GM18858 (cell line): ENCODE measurements at regions not wholly inside any gene's neighbourhood (a gene's known extent, or its start where the extent isn't known, plus 50 kb on each side); places are given as distances from the start of the nearest gene placed in this dataset.
"Not testable (repeated sequence)": the region's sequence is repeated elsewhere in the genome, so short reads cannot be mapped to it uniquely, and the experiment has no call there.

Experiments
- ATAC-seq: cut with Tn5 transposase; IDR thresholded peaks from one replicate; pipeline ENCODE4 v1.9.1; 2021; ENCODE audit not compliant: unreplicated experiment

GRCh38 chr3:106337116-106337515 is 468.3 kb upstream of the CBLB start:
- ATAC-seq = no peak

- no peak for ATAC-seq
Observed at GRCh38 chr3:106338582-106339214, 469.9 kb upstream of the CBLB start.

DNA sequence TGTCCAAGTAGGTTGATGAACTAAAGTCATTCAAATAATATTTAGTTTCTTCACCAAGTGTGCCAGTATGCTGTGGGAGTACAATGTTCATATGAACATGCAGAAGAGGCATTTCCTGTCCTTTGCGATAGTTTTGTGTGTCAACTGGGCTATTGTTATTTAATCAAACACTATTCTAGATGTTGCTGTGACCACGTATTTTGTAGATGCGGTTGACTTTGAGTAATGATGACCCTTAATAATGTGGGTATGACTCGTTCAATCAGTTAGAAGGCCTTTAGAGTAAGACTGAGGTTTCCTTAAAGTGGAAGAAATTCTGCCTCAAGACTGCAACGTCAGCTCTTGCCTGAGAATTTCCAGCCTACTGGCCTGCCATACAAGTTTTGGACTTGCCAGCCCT is 470.7 kb upstream of the CBLB start:
- ATAC-seq = no peak

- ATAC-seq = no peak
Observed at GRCh38 chr3:106341087-106341486, 472.3 kb upstream of the CBLB start.

DNA sequence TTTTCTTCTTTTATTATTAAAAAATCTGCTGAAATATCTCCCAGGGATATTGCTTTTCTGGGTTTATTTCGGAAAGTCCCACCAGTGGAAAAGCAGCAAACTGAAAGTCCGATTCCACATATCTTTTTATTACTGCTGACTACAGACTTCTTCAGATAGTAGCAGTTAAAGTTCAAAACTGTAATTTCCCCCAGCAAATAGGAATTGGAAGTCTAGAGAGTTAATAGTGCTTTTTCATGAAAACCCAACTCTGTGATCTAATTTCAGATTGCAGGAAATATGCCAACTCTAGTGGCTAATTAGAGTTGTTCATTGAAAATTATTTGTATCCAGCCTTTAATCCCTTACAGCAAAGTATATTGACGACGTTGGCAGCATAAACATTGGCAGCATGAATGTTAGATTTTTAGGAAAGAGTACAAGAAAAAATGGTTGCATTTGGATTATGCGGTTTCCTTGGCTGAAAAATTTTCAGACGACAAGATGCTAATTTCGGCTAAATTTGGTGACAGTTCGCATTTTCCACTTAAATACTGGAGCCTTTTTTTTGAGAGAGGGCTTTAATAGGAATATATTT is 472.9 kb upstream of the CBLB start:
- ATAC-seq = no peak

DNA sequence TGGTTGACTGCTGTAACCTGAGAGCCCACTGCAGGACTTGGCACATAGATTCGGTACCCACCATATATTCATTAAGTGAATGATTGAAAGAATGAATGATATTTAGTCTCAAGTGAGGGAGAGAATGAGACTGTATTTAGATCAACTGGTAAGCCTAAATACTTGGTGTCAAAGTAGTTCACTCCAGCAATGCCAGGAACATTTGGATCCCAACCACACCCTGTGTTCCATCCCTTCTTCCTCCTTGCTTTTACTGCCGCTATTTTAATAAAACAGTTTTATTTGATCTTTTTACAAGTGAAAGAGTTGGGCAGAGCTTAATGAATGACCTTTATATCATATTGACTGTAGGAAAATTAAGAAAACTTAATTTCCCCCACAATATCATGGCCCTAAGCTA is 473.6 kb upstream of the CBLB start:
- no peak for ATAC-seq

DNA sequence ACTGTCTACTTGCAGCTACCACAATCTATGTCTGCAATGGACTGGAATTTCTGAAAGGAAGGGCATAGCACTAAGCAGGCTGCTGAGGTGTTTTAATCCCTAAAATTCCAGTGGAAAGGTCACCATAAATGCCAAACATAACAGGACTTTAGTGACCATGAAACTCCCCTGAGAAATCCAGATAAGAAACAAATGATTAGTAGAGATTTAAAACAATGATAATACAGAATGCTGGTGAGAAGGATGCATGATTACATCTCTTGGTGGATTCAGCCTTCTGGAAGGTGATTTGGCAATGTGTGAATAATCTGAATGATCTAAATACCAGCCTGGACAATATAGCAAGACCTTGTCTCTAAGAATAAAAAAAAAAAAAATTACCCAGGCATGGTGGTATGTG is 475.0 kb upstream of the CBLB start:
- ATAC-seq = no peak

DNA sequence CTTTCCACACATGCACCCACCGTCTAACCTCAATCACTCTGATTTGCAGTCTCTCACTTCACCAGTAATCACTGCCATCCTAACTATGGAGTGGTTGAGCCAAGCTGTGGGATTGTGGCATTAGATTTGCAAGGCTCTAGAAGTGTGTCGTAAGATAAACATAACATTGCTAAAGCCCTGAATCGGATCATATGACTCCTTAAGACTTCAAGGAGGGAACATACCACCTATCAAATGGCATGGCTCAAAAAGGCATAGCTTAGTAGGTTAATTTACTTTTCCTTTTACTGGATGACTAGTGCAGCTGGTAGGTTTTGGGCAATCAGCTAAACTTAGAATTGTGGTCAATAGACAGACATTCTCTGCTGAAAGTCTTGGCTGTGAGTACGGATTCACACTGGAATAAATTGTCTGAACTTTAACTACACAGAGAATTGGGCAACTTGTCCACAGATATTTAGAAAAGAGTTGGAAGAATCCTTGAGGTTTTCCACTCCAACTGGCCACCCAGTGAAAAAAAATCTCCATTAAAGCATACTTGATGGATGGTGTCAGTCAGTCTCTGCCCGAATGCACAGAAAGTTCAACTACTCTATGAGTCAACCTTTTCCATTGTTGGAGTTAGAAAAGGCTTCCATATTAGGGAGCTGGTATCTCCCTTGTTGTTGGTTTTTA is 476.7 kb upstream of the CBLB start:
- ATAC-seq = no peak

DNA sequence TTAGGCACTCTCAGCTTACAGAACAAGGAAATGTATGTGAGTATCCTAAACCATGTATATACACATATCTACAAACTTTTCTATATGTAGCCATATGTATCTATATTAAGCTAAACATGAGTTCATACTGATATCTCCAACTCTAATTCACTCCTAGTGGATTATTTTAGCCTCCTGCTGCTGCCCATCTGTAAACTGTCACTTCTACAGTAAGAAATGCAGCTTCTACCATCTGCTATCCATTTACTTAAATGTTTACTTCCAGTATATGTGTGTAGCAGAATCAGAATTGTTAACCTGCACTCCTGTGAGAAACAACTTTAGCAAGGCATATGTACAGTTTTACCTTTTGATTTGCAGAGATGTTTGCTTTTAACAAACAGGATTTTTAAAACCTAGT is 478.5 kb upstream of the CBLB start:
- ATAC-seq = no peak

DNA sequence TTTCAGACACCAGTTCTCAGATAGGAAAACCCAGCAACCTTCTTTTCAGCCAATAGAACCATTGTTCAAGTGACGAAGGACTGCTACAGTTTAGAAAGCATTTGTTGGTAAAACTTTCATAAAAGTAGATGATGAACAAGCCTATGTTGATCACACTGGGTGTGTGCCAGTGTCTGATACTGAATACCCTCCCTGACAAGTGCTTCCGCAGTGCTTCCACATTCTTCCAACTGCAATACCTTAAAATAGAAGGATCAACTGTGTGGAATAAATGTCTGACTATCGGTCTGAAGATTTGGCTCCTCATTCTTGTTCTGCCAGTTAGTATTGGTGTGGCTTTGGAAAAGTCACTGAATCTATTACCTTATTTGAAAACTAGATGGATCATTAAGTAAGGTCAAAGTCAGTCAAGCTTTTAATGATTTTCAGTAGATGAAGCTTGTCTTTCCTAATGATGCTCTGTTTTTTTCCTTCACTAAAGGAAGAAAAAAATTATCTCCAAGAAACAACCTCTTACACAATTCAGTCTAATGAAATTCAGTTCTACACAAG is 479.4 kb upstream of the CBLB start:
- ATAC-seq = no peak

DNA sequence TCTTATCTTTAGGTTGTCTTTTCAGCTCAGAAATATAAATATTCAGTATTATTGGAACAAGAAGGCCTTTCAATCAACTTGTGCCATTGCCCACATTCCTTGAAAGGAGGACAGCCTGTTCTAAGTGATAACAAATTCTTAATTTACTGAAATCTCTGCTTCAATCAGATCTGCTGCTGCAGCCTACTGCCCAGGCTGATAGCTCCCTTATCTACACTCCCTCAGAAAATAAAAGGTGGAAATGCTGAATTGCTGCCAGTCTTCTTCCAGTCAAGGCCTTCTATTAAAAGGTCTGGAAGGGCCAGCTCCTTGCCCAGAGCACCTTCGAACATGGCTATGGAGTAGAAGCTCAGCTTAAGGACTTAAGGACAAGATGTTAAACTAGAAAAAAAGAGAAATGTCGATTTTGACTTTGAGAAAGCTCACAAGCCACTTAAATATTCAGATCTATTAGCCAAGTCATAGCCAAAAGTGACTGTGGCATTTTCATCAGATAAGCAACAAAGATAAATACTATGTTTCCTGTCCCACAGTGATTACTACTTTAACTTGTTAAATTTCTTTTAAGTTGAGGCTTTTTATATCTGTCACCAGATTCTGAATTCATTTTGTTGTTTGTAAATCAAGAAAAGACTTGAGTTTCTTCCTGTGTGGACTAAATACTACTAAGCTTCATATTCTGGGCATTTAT is 480.5 kb upstream of the CBLB start:
- ATAC-seq = no peak

DNA sequence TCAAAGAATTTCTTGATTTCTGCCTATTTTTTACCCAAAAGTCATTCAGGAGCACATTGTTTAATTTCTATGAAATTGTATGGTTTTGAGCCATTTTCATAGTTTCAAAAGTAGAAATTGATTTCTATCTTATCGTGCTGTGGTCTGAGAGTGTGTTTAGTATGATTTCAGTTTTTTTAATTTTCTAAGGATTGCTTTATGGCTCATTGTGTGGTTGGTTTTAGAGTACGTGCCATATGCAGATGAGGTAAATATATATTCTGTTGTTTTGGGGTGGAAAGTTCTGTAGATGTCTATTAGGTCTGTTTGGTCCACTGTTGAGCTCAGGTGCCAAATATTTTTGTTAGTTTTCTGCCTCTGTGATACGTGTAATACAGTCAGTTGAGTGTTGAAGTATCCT is 487.1 kb upstream of the CBLB start:
- no peak for ATAC-seq

- ATAC-seq = no peak
Observed at GRCh38 chr3:106359692-106360091, 490.9 kb upstream of the CBLB start.

GRCh38 chr3:106360901-106361300 is 492.1 kb upstream of the CBLB start:
- not testable (repeated sequence) for ATAC-seq

DNA sequence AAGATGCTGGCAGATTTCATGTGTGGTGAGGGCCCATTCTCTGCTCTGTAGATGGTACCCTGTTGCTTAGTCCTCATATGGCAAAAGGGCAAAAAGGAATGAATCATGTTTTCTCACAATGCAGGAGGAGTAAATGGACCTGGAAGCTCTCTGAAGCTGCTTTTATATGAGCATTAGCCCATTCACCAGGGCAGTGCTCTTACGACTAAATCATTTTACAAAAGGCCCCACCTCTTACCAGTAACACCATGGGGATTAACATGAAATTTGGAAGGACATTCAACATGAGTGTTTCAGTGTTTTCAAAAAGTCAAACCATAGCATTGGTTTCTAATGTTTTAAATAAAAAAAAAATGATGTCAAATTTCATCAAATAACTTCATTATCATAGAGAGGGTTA is 495.7 kb upstream of the CBLB start:
- ATAC-seq = no peak

DNA sequence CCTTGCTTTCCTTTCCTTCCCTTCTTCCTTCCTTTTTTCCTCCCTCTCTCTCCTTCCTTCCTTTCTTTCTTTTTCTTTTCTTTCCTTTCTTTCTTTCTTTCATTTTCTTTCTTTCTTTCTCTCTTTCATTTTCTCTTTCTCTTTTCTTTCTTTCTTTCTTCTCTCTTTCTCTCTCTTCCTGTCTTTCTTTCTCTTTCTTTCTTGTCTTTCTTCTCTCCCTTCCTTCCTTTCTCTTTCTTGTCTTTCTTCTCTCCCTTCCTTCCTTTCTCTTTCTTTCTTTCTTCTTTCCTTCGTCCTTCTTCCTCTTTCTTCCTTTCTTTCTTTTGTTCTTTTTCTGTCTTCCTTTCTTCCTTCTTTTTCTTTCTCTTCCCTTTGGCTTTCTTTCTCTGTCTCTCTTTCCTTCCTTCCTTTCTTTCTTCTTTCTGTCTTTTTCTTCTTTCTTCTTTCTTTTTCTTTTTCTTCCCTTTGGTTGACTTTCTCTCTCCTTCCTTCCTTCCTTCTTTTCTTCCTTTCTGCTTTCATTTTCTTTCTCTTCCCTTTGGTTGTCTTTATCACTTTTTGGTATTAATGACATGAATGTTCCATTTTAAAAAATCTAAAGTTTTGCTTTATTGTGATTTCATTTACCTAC is 496.4 kb upstream of the CBLB start:
- no peak for ATAC-seq

GRCh38 chr3:106366352-106366751 is 497.5 kb upstream of the CBLB start:
- ATAC-seq = no peak

GRCh38 chr3:106367496-106367895 is 498.7 kb upstream of the CBLB start:
- ATAC-seq = no peak

DNA sequence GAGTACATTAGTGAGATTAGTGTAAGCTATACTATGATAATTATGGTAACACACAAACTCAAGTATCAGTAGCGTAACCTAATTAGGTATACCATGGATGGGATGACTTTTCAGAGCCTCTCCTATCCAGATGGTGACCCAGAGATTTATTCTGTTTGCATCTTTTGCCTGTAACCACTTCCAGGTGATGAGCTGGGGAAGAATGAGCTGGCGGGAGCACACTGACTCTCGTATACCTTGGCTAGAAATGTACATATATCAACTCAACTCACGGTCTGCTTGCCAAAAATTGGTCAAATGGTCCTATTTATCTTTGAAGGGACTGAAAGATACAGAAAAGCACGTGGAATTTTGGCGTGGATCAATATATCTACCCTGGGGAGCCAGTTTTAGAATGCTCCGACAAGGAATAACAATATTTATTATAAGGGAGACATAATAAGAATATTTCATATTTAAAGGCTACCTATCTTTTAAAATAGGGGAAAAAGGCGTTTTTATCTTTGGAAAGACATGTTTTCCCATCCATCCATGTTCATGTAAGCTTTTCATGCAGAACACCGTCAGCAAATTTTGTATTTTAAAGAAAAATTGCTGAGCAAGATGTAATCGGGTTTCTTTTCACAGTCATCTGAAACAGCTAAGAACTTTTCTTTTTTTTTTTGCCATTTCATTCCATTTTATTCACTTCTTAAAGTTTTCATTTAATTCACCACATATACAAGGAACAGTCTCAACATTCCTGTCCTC is 502.6 kb upstream of the CBLB start:
- no peak for ATAC-seq

- no peak for ATAC-seq
Observed at GRCh38 chr3:106371971-106372805, 503.4 kb upstream of the CBLB start.
